Ascending aorta (tissue), 2 donors: ENCODE measurements at regions not wholly inside any gene's neighbourhood (a gene's known extent, or its start where the extent isn't known, plus 50 kb on each side); places are given as distances from the start of the nearest gene placed in this dataset.

Experiments used
- DNase-seq, 2 donors: peaks; one replicate each; pipeline ENCODE4 v3.0.0-alpha.2; 2019; ENCODE audit warnings: low spot score in 2 of 2
- H3K27ac ChIP-seq, 2 donors: fragments of 200-600 bp; sonication (generic); one replicate each; pipeline ENCODE4 v1.5.1; 2016 to 2017; ENCODE audit warnings: mild to moderate bottlenecking in 1 of 2
- H3K27me3 ChIP-seq: fragments of 200-600 bp; sonication (generic); one replicate; pipeline ENCODE4 v1.5.1; 2017
- H3K36me3 ChIP-seq, 2 donors: fragments of 200-600 bp; sonication (generic); one replicate each; pipeline ENCODE4 v1.5.1; 2016
- H3K4me1 ChIP-seq, 2 donors: fragments of 200-600 bp; sonication (generic); one replicate each; pipeline ENCODE4 v1.5.1; 2016 to 2017; ENCODE audit warnings: mild to moderate bottlenecking in 1 of 2
- H3K4me3 ChIP-seq, 2 donors: fragments of 200-600 bp; sonication (generic); one replicate each; pipeline ENCODE4 v1.5.1; 2016 to 2017; ENCODE audit warnings: mild to moderate bottlenecking in 1 of 2
- H3K9me3 ChIP-seq, 2 donors: fragments of 200-600 bp; sonication (generic); one replicate each; pipeline ENCODE4 v1.5.1; 2016
- intact Hi-C: fragments of 100-400 bp; cut with DNase I; formaldehyde crosslinking; loops from one replicate; pipeline ENCODE4 v1.15.1; 2023
- TF ChIP-seq, protein P1 (sequence below), 3 experiments: fragments of 200-600 bp in 2 of 3; fragments of 450-650 bp in 1 of 3; sonication (generic) in 2 of 3; IDR thresholded peaks; one replicate each; pipeline ENCODE4 v1.5.1; 2016 to 2019; ENCODE audit warnings: antibody characterized with exemption in 3 of 3, mild to moderate bottlenecking in 1 of 3, moderate library complexity in 1 of 3

- TF ChIP-seq, protein P1, sequence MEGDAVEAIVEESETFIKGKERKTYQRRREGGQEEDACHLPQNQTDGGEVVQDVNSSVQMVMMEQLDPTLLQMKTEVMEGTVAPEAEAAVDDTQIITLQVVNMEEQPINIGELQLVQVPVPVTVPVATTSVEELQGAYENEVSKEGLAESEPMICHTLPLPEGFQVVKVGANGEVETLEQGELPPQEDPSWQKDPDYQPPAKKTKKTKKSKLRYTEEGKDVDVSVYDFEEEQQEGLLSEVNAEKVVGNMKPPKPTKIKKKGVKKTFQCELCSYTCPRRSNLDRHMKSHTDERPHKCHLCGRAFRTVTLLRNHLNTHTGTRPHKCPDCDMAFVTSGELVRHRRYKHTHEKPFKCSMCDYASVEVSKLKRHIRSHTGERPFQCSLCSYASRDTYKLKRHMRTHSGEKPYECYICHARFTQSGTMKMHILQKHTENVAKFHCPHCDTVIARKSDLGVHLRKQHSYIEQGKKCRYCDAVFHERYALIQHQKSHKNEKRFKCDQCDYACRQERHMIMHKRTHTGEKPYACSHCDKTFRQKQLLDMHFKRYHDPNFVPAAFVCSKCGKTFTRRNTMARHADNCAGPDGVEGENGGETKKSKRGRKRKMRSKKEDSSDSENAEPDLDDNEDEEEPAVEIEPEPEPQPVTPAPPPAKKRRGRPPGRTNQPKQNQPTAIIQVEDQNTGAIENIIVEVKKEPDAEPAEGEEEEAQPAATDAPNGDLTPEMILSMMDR (IDR thresholded peaks at IDR 0.05): no peak
- no peaks in the 10 kb centered on the region for H3K27me3 ChIP-seq
- no peaks in the 10 kb centered on the region for H3K36me3 ChIP-seq
- no peaks in the 10 kb centered on the region for H3K4me1 ChIP-seq
- intact Hi-C loops: no loop called here
- H3K27ac ChIP-seq: no peak overlapping the region
- no peaks in the 10 kb centered on the region for H3K9me3 ChIP-seq
- DNase-seq: no peak
- H3K4me3 ChIP-seq: no peak overlapping the region
Observed at GRCh38 chr2:183490489-183490888, 366.2 kb downstream of the NUP35 start.

DNA sequence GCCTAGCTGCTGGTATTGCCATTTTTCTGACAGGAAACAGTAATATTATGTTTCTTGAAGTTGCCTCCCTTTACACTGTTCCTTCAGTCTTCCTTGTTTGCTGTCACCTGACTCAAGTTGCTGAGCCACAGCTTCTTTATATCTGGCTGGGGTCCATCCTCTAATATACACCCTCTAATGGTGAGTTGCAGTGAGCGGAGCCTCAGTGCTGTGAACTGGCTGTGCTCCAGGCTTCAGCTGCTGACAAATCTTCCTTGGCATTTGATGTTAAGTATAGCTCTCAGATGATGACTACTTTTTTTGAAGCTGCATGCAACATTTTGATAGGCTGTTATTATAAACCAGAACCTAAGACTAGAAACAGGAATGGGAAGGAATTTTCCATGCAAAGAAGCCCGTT is 366.7 kb downstream of the NUP35 start:
- intact Hi-C loops: no loop called here

DNA sequence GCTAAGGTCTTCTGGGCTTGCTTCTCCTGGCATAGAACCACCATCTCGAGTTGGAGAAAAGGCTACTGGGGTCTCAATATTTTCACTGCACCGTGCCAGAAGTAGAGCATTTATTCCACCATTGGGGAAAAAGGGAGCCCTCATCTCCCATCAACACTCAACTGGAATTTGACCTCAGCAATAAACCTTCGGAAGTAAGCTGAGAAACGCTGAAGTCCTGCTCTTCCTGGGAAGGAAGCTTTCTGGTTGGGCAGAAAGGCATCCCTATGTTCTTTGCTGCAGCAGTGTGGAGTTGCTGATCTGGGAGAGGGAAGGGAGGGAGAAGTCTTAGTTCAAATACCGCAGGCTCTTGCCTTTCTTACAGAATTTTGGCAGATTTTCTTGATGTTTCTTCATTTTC is 368.8 kb downstream of the NUP35 start:
- no peaks in the 10 kb centered on the region for H3K36me3 ChIP-seq
- H3K4me3 ChIP-seq: no peak overlapping the region
- intact Hi-C loops: no loop called here
- no peaks in the 10 kb centered on the region for H3K27me3 ChIP-seq
- H3K9me3 ChIP-seq: no peaks in the 10 kb centered on the region
- H3K27ac ChIP-seq: no peak overlapping the region
- DNase-seq: no peak
- H3K4me1 ChIP-seq: no peaks in the 10 kb centered on the region
- TF ChIP-seq, protein P1 (IDR thresholded peaks at IDR 0.05): no peak

More for the DNA sequence above, 366.7 kb downstream of the NUP35 start:
- Histone ChIP-seq H3K9me3 (no peaks in the 10 kb centered on the region), H3K27me3 (no peaks in the 10 kb centered on the region), H3K36me3 (no peaks in the 10 kb centered on the region), H3K4me3 (no peak overlapping the region), H3K4me1 (no peaks in the 10 kb centered on the region), H3K27ac (no peak overlapping the region)
- TF ChIP-seq, protein P1 (IDR thresholded peaks at IDR 0.05): no peak
- DNase-seq: no peak

DNA sequence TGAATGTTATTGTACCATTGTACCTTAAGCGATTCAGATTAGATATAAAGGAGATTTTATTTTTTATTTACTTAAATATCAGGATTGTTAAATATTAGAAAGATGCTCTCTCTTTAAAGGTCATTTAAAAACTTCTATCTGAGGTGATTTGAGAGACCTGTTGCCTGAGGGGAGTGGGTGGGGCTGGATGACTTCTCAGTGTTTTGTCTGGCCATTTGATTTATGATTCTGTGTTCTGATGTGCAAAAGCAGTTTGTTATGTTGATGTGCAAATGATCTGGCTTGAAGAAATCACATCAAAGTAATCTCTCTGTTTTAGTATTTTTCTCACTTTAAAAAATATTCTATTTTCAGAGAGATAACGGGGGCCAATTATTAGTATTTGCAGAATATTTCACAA is 370.8 kb downstream of the NUP35 start:
- TF ChIP-seq, protein P1 (IDR thresholded peaks at IDR 0.05): no peak
- no peak overlapping the region for H3K4me3 ChIP-seq
- no peaks in the 10 kb centered on the region for H3K27me3 ChIP-seq
- no peak for DNase-seq
- no peaks in the 10 kb centered on the region for H3K4me1 ChIP-seq
- no peaks in the 10 kb centered on the region for H3K36me3 ChIP-seq
- intact Hi-C loops: no loop called here
- H3K27ac ChIP-seq: no peak overlapping the region
- peaks cover 0 to 2% of the 10 kb centered on the region in 2 donors for H3K9me3 ChIP-seq

DNA sequence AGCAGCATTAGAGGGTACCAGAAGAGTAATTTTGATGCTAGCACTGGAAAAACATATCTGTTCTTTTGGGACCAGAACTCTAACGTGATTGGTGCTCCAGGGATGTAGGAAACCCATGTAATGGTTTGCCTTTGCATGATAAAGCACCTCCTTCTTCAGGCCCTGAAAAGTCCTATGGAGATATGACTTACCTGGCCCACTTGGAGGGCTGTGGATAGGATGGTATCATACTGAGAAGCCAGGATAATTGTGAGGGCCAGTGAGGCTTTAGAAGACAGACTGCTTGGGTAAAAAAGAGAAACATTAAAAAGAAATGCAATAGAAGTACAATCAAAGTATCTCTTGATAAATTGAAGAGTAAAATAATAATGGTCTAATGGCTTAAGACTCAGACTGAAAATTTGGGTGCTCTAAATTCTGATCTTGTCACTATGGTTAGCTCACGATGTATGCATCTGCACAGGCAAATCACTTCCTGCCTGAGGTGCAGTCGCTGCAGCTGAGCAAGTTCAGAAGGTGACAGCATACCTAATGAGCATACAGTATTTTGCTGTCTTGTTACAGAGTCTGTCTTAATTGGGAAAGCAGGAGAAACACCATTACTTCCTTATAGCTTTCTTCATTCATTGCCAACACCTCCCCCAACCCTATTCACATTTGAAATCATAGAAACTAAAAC is 371.5 kb downstream of the NUP35 start:
- intact Hi-C loops: no loop called here

More for the DNA sequence above, 371.5 kb downstream of the NUP35 start:
- no peak for DNase-seq
- H3K4me1 ChIP-seq: no peaks in the 10 kb centered on the region
- H3K4me3 ChIP-seq: no peak overlapping the region
- H3K27me3 ChIP-seq: no peaks in the 10 kb centered on the region
- H3K27ac ChIP-seq: no peak overlapping the region
- H3K9me3 ChIP-seq: peaks cover 4 to 8% of the 10 kb centered on the region in 2 donors
- TF ChIP-seq, protein P1 (IDR thresholded peaks at IDR 0.05): no peak
- no peaks in the 10 kb centered on the region for H3K36me3 ChIP-seq
